OCI-LY7 (cell line): ENCODE measurements at regions not wholly inside any gene's neighbourhood (a gene's known extent, or its start where the extent isn't known, plus 50 kb on each side); places are given as distances from the start of the nearest gene placed in this dataset.

Experiments used
- EZH2phosphoT487 ChIP-seq: fragments of 200-600 bp; sonication (generic); IDR thresholded peaks from 2 replicates; pipeline ENCODE4 v1.6.1; 2018; ENCODE audit warnings: low read depth, borderline replicate concordance, mild to moderate bottlenecking, mixed run types, antibody characterized with exemption, low read length, moderate library complexity, mixed read lengths
- TF ChIP-seq, protein P1 (sequence below): fragments of 200-600 bp; sonication (generic); conservative IDR thresholded peaks from 2 replicates; pipeline ENCODE4 v1.5.1; 2014; ENCODE audit warnings: mild to moderate bottlenecking, antibody characterized with exemption, low read length, moderate library complexity, mixed read lengths

GRCh38 chr6:29227235-29227634, 56.5 kb downstream of the OR2J2 start:
- TF ChIP-seq, protein P1, sequence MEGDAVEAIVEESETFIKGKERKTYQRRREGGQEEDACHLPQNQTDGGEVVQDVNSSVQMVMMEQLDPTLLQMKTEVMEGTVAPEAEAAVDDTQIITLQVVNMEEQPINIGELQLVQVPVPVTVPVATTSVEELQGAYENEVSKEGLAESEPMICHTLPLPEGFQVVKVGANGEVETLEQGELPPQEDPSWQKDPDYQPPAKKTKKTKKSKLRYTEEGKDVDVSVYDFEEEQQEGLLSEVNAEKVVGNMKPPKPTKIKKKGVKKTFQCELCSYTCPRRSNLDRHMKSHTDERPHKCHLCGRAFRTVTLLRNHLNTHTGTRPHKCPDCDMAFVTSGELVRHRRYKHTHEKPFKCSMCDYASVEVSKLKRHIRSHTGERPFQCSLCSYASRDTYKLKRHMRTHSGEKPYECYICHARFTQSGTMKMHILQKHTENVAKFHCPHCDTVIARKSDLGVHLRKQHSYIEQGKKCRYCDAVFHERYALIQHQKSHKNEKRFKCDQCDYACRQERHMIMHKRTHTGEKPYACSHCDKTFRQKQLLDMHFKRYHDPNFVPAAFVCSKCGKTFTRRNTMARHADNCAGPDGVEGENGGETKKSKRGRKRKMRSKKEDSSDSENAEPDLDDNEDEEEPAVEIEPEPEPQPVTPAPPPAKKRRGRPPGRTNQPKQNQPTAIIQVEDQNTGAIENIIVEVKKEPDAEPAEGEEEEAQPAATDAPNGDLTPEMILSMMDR, result no peak
- no peak for TF ChIP-seq EZH2phosphoT487
